H9 (cell line): ENCODE measurements at regions not wholly inside any gene's neighbourhood (a gene's known extent, or its start where the extent isn't known, plus 50 kb on each side); places are given as distances from the start of the nearest gene placed in this dataset.

Source experiments
- DNase-seq: peaks from one replicate; pipeline ENCODE4 v3.0.0-alpha.2; 2017
- H2AFZ ChIP-seq: one replicate; pipeline ENCODE4 v1.6.1; 2013; ENCODE audit warnings: mild to moderate bottlenecking, low read length, control low read depth, moderate library complexity
- H2AK5ac ChIP-seq: 2 replicates; pipeline ENCODE4 v1.6.1; 2013; ENCODE audit warnings: low read length, control low read depth, mixed read lengths; ENCODE audit not compliant: insufficient read length
- H2BK120ac ChIP-seq: one replicate; pipeline ENCODE4 v1.6.1; 2013; ENCODE audit warnings: low read depth, mild to moderate bottlenecking, low read length, control low read depth, inconsistent platforms; ENCODE audit not compliant: poor library complexity, severe bottlenecking
- H2BK12ac ChIP-seq: 2 replicates; pipeline ENCODE4 v1.6.1; 2013; ENCODE audit warnings: low read length, control low read depth, mixed read lengths, low read depth; ENCODE audit not compliant: insufficient read length
- H2BK15ac ChIP-seq: 2 replicates; pipeline ENCODE4 v1.6.1; 2013; ENCODE audit warnings: low read depth, low read length, control low read depth
- H2BK20ac ChIP-seq: one replicate; pipeline ENCODE4 v1.6.1; 2013; ENCODE audit warnings: low read depth, mild to moderate bottlenecking, low read length, control low read depth, inconsistent platforms; ENCODE audit not compliant: poor library complexity, severe bottlenecking
- H2BK5ac ChIP-seq: 2 replicates; pipeline ENCODE4 v1.6.1; 2013; ENCODE audit warnings: low read length, control low read depth, mixed read lengths; ENCODE audit not compliant: insufficient read length
- H3K14ac ChIP-seq: 2 replicates; pipeline ENCODE4 v1.6.1; 2013; ENCODE audit warnings: low read length, control low read depth; ENCODE audit not compliant: insufficient read depth
- H3K18ac ChIP-seq: 2 replicates; pipeline ENCODE4 v1.6.1; 2013; ENCODE audit warnings: low read depth, mild to moderate bottlenecking, mixed read lengths, low read length, control low read depth; ENCODE audit not compliant: insufficient read length
- H3K23ac ChIP-seq: 2 replicates; pipeline ENCODE4 v1.6.1; 2013; ENCODE audit warnings: low read length, control low read depth, mixed read lengths, low read depth; ENCODE audit not compliant: insufficient read length
- H3K23me2 ChIP-seq: 2 replicates; pipeline ENCODE4 v1.6.1; 2013; ENCODE audit warnings: low read depth, mild to moderate bottlenecking, mixed read lengths, low read length, control low read depth; ENCODE audit not compliant: insufficient read length, poor library complexity, severe bottlenecking
- H3K27ac ChIP-seq: 2 replicates; pipeline ENCODE4 v1.5.1; 2013; ENCODE audit warnings: low read length, control low read depth, mixed read lengths, low read depth; ENCODE audit not compliant: insufficient read length
- H3K27me3 ChIP-seq: 2 replicates; pipeline ENCODE4 v1.6.1; 2013; ENCODE audit warnings: low read length, control low read depth, inconsistent platforms; ENCODE audit not compliant: insufficient read depth
- H3K4ac ChIP-seq: 2 replicates; pipeline ENCODE4 v1.6.1; 2013; ENCODE audit warnings: low read depth, mild to moderate bottlenecking, control low read depth, inconsistent platforms, low read length, moderate library complexity
- H3K4me1 ChIP-seq: 2 replicates; pipeline ENCODE4 v1.6.1; 2013; ENCODE audit warnings: low read length, control low read depth, inconsistent platforms; ENCODE audit not compliant: insufficient read depth
- H3K4me2 ChIP-seq: 2 replicates; pipeline ENCODE4 v1.6.1; 2013; ENCODE audit warnings: low read length, control low read depth, mixed read lengths; ENCODE audit not compliant: insufficient read length, insufficient read depth
- H3K56ac ChIP-seq: 2 replicates; pipeline ENCODE4 v1.6.1; 2013; ENCODE audit warnings: low read depth, mild to moderate bottlenecking, mixed read lengths, low read length, control low read depth; ENCODE audit not compliant: insufficient read length
- H3K79me1 ChIP-seq: 2 replicates; pipeline ENCODE4 v1.6.1; 2013; ENCODE audit warnings: low read depth, mild to moderate bottlenecking, moderate library complexity, low read length, control low read depth, inconsistent platforms; ENCODE audit not compliant: insufficient read depth, poor library complexity, severe bottlenecking
- H3K79me2 ChIP-seq: 2 replicates; pipeline ENCODE4 v1.6.1; 2013; ENCODE audit warnings: low read length, control low read depth, inconsistent platforms; ENCODE audit not compliant: insufficient read depth
- H3K9ac ChIP-seq: 2 replicates; pipeline ENCODE4 v1.6.1; 2013; ENCODE audit warnings: low read length, control low read depth, mixed read lengths; ENCODE audit not compliant: insufficient read length; ENCODE audit errors: extremely low read depth
- H3K9me3 ChIP-seq: one replicate; pipeline ENCODE4 v1.6.1; 2013; ENCODE audit warnings: low read depth, low read length, inconsistent platforms; ENCODE audit not compliant: control insufficient read depth
- H3T11ph ChIP-seq: one replicate; pipeline ENCODE4 v1.6.1; 2013; ENCODE audit warnings: mild to moderate bottlenecking, low read length, control low read depth, inconsistent platforms
- H4K20me1 ChIP-seq: one replicate; pipeline ENCODE4 v1.6.1; 2013; ENCODE audit not compliant: control insufficient read depth, insufficient read length, insufficient read depth
- H4K5ac ChIP-seq: 2 replicates; pipeline ENCODE4 v1.6.1; 2013; ENCODE audit warnings: low read depth, mild to moderate bottlenecking, mixed read lengths, low read length, control low read depth; ENCODE audit not compliant: insufficient read length
- H4K8ac ChIP-seq: replicated peaks from 2 replicates; pipeline ENCODE4 v1.6.1; 2013; ENCODE audit warnings: low read length, control low read depth, mixed read lengths, low read depth; ENCODE audit not compliant: insufficient read length
- H4K91ac ChIP-seq: 2 replicates; pipeline ENCODE4 v1.6.1; 2013; ENCODE audit warnings: low read depth, mild to moderate bottlenecking, moderate library complexity, mixed read lengths, low read length, control low read depth; ENCODE audit not compliant: insufficient read length
- H3K27ac Mint-ChIP-seq, 3 experiments: 2 replicates in 2 of 3; 3 replicates in 1 of 3; pipeline ENCODE4 v1.8.0; 2020 to 2021; ENCODE audit warnings: mixed read lengths in 3 of 3, mild to moderate bottlenecking in 1 of 3, moderate library complexity in 1 of 3
- H3K27me3 Mint-ChIP-seq: 2 replicates; pipeline ENCODE4 v1.8.0; 2021; ENCODE audit warnings: low read depth, mild to moderate bottlenecking, moderate library complexity, mixed read lengths
- H3K36me3 Mint-ChIP-seq, 3 experiments: 2 replicates in 2 of 3; 3 replicates in 1 of 3; pipeline ENCODE4 v1.8.0; 2020 to 2021; ENCODE audit warnings: low read depth in 3 of 3, mixed read lengths in 3 of 3; ENCODE audit not compliant: insufficient read depth in 1 of 3
- H3K4me1 Mint-ChIP-seq, 2 experiments: 2 replicates each; pipeline ENCODE4 v1.8.0; 2020; ENCODE audit warnings: mixed read lengths in 2 of 2
- H3K4me3 Mint-ChIP-seq, 2 experiments: 2 replicates in 1 of 2; 3 replicates in 1 of 2; pipeline ENCODE4 v1.8.0; 2020 to 2021; ENCODE audit warnings: mild to moderate bottlenecking in 2 of 2, mixed read lengths in 2 of 2, moderate library complexity in 1 of 2
- H3K9me3 Mint-ChIP-seq, 2 experiments: 2 replicates in 1 of 2; 3 replicates in 1 of 2; pipeline ENCODE4 v1.8.0; 2020; ENCODE audit warnings: mild to moderate bottlenecking in 2 of 2, mixed read lengths in 2 of 2, moderate library complexity in 1 of 2
- CTCF ChIP-seq: fragments of 200-600 bp; sonication (generic); conservative IDR thresholded peaks from 3 replicates; pipeline ENCODE4 v1.8.0; 2021; ENCODE audit warnings: antibody characterized with exemption, mild to moderate bottlenecking
- WGBS: extraction: QIAGEN DNeasy Blood & Tissue Kit; methylation state at CpG from one replicate; pipeline ENCODE4 v1.1.7; 2013; ENCODE audit warnings: missing lambda C conversion rate, low lambda C conversion rate, mixed read lengths; ENCODE audit not compliant: insufficient read length; ENCODE audit errors: extremely low coverage; 5-methylcytosine and 5-hydroxymethylcytosine counted together

GRCh38 chr14:97368049-97368448 lies 570.9 kb downstream of the VRK1 start:
- H3K36me3 Mint-ChIP-seq: no peaks in the 10 kb centered on the region; a peak in 1 of 7 replicates
- DNase-seq: no peak
- Histone ChIP-seq H2BK12ac (no peak overlapping the region), H3K23ac (no peak overlapping the region), H3K4me2 (no peak overlapping the region), H3K79me1 (no peaks in the 10 kb centered on the region), H3T11ph (no peak overlapping the region), H2BK5ac (no peak overlapping the region), H2BK20ac (no peak overlapping the region), H3K56ac (no peak overlapping the region), H4K20me1 (no peaks in the 10 kb centered on the region), H3K4me1 (no peaks in the 10 kb centered on the region), H2BK120ac (no peak overlapping the region), H3K9ac (no peak overlapping the region), H3K27ac (no peak overlapping the region), H4K91ac (no peak overlapping the region), H3K9me3 (no peaks in the 10 kb centered on the region), H3K23me2 (no peaks in the 10 kb centered on the region), H3K14ac (no peak overlapping the region), H4K8ac (no peak overlapping the region), H3K27me3 (no peaks in the 10 kb centered on the region), H2BK15ac (no peak overlapping the region), H3K18ac (no peak overlapping the region), H3K79me2 (no peaks in the 10 kb centered on the region), H2AFZ (no peak overlapping the region), H4K5ac (no peak overlapping the region), H2AK5ac (no peak overlapping the region), H3K4ac (no peak overlapping the region)
- peaks cover 10 to 17% of the 10 kb centered on the region in 2 experiments for H3K4me1 Mint-ChIP-seq
- H3K4me3 Mint-ChIP-seq: no peak overlapping the region
- no peak for TF ChIP-seq CTCF
- peaks cover 0 to 2% of the 10 kb centered on the region in 2 experiments; a peak in 1 of 5 replicates for H3K9me3 Mint-ChIP-seq
- WGBS: no CpG with 5 or more reads among the region's 7 CpGs
- H3K27ac Mint-ChIP-seq: no peak overlapping the region; a peak in 1 of 7 replicates
- H3K27me3 Mint-ChIP-seq: peaks cover 3% of the 10 kb centered on the region
